ENCODE measurements at regions not wholly inside any gene's neighbourhood (a gene's known extent, or its start where the extent isn't known, plus 50 kb on each side); places are given as distances from the start of the nearest gene placed in this dataset.

DNA sequence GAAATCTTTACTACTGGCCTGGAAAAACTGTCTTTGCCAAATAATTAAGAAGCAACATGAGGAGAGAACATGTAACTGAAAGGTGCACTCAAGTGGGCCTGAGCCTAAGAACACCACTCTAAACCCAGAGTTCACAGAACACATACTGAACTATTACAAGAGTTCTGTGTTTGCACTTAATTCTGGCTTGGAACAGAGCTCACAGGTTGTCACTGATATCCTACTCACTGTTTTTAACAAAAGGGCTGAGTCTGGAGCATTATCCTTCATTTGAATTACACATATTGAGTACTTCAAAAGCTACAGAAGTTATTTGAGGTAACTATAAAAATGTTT is 164.7 kb downstream of the OGFRL1 start (continued):
- no peak for TF ChIP-seq BACH2 (CRISPR knock-in tag; IDR thresholded peaks at IDR 0.05; ENCODE audit: borderline replicate concordance)

DNA sequence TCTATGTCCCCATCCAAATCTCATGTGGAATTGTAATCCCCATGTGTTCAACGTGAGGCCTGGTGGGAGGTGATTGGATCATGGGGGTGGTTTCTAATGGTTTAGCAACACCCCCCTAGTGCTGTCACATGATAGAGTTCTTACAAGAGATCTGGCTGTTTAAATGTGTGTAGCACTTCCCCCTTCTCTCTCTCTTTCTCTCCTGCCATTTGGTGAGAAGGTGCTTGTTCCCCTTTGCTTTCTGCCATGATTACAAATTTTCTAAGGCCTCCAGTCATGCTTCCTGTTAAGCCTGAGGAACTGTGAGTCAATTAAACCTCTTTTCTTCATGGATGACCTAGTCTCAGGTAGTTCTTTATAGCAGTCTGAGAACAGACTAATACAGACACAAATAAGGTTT is 165.4 kb downstream of the OGFRL1 start:
- ATAC-seq = no peak
- TF ChIP-seq, protein P1, sequence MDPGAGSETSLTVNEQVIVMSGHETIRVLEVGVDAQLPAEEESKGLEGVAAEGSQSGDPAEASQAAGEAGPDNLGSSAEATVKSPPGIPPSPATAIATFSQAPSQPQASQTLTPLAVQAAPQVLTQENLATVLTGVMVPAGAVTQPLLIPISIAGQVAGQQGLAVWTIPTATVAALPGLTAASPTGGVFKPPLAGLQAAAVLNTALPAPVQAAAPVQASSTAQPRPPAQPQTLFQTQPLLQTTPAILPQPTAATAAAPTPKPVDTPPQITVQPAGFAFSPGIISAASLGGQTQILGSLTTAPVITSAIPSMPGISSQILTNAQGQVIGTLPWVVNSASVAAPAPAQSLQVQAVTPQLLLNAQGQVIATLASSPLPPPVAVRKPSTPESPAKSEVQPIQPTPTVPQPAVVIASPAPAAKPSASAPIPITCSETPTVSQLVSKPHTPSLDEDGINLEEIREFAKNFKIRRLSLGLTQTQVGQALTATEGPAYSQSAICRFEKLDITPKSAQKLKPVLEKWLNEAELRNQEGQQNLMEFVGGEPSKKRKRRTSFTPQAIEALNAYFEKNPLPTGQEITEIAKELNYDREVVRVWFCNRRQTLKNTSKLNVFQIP (CRISPR knock-in tag; IDR thresholded peaks at IDR 0.05; ENCODE audit: borderline replicate concordance, low read depth) = no peak

DNA sequence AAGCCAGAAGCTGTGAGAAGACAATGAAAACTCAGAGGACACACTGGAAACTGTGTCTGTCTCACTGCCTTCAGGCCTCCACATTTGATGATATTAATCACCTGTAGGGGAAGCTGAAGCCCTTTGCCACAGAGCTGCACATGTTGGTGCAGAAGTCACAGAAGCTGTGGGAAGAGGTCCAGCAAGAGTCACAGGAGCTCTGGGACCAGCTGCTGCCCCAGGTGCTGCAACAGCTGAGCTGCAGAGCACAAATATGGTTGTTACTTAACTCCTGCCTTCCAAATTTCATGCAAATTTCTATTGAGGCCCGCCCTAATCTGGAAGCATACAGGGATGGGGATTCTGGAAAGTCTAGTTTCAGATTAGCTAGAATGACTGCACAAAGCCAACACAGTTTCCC is 169.3 kb downstream of the OGFRL1 start:
- ATAC-seq = no peak
- TF ChIP-seq ISL1 (CRISPR knock-in tag; IDR thresholded peaks at IDR 0.05) = no peak
- TF ChIP-seq, protein P2, sequence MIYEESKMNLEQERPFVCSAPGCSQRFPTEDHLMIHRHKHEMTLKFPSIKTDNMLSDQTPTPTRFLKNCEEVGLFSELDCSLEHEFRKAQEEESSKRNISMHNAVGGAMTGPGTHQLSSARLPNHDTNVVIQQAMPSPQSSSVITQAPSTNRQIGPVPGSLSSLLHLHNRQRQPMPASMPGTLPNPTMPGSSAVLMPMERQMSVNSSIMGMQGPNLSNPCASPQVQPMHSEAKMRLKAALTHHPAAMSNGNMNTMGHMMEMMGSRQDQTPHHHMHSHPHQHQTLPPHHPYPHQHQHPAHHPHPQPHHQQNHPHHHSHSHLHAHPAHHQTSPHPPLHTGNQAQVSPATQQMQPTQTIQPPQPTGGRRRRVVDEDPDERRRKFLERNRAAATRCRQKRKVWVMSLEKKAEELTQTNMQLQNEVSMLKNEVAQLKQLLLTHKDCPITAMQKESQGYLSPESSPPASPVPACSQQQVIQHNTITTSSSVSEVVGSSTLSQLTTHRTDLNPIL (CRISPR knock-in tag; IDR thresholded peaks at IDR 0.05; ENCODE audit: low read depth) = no peak
- no peak for TF ChIP-seq ZNF8 (CRISPR knock-in tag; IDR thresholded peaks at IDR 0.05)
- no peak for TF ChIP-seq OSR1 (CRISPR knock-in tag; IDR thresholded peaks at IDR 0.05)
- no peak for TF ChIP-seq ZNF70 (CRISPR knock-in tag; IDR thresholded peaks at IDR 0.05)
- TF ChIP-seq PPARA (CRISPR knock-in tag; IDR thresholded peaks at IDR 0.05; ENCODE audit: borderline replicate concordance) = no peak
- TF ChIP-seq ZC3H10 (CRISPR knock-in tag; IDR thresholded peaks at IDR 0.05) = no peak
- TF ChIP-seq TCF4 (CRISPR knock-in tag; IDR thresholded peaks at IDR 0.05; ENCODE audit: borderline replicate concordance) = no peak
- no peak for TF ChIP-seq ZFP30 (CRISPR knock-in tag; IDR thresholded peaks at IDR 0.05)
- TF ChIP-seq ZNF565 (CRISPR knock-in tag; conservative IDR thresholded peaks at IDR 0.05; ENCODE audit: low read depth) = no peak
- no peak for TF ChIP-seq GLIS3 (CRISPR knock-in tag; IDR thresholded peaks at IDR 0.05)
- TF ChIP-seq ZFP3 (CRISPR knock-in tag; IDR thresholded peaks at IDR 0.05) = no peak
- no peak for TF ChIP-seq ESRRG (CRISPR knock-in tag; IDR thresholded peaks at IDR 0.05)
- no peak for TF ChIP-seq CSDC2 (CRISPR knock-in tag; IDR thresholded peaks at IDR 0.05)
- no peak for TF ChIP-seq RARB (CRISPR knock-in tag; IDR thresholded peaks at IDR 0.05)
- TF ChIP-seq SNAI2 (CRISPR knock-in tag; IDR thresholded peaks at IDR 0.05) = no peak
- TF ChIP-seq, protein P3, sequence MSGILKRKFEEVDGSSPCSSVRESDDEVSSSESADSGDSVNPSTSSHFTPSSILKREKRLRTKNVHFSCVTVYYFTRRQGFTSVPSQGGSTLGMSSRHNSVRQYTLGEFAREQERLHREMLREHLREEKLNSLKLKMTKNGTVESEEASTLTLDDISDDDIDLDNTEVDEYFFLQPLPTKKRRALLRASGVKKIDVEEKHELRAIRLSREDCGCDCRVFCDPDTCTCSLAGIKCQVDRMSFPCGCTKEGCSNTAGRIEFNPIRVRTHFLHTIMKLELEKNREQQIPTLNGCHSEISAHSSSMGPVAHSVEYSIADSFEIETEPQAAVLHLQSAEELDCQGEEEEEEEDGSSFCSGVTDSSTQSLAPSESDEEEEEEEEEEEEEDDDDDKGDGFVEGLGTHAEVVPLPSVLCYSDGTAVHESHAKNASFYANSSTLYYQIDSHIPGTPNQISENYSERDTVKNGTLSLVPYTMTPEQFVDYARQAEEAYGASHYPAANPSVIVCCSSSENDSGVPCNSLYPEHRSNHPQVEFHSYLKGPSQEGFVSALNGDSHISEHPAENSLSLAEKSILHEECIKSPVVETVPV (CRISPR knock-in tag; IDR thresholded peaks at IDR 0.05) = no peak
- TF ChIP-seq, protein P1 (CRISPR knock-in tag; IDR thresholded peaks at IDR 0.05; ENCODE audit: borderline replicate concordance, low read depth) = no peak

GRCh38 chr6:71459162-71459561 is 170.6 kb downstream of the OGFRL1 start:
- no peak for ATAC-seq
- TF ChIP-seq ARNTL (CRISPR knock-in tag; IDR thresholded peaks at IDR 0.05; ENCODE audit: borderline replicate concordance, low read depth) = no peak
- no peak for TF ChIP-seq SNAI2 (CRISPR knock-in tag; IDR thresholded peaks at IDR 0.05)
- TF ChIP-seq ESRRG (CRISPR knock-in tag; IDR thresholded peaks at IDR 0.05) = no peak
- no peak for TF ChIP-seq ZC3H10 (CRISPR knock-in tag; IDR thresholded peaks at IDR 0.05)
- TF ChIP-seq BACH2 (CRISPR knock-in tag; IDR thresholded peaks at IDR 0.05; ENCODE audit: borderline replicate concordance) = no peak
- TF ChIP-seq CSDC2 (CRISPR knock-in tag; IDR thresholded peaks at IDR 0.05) = no peak
- TF ChIP-seq, protein P4, sequence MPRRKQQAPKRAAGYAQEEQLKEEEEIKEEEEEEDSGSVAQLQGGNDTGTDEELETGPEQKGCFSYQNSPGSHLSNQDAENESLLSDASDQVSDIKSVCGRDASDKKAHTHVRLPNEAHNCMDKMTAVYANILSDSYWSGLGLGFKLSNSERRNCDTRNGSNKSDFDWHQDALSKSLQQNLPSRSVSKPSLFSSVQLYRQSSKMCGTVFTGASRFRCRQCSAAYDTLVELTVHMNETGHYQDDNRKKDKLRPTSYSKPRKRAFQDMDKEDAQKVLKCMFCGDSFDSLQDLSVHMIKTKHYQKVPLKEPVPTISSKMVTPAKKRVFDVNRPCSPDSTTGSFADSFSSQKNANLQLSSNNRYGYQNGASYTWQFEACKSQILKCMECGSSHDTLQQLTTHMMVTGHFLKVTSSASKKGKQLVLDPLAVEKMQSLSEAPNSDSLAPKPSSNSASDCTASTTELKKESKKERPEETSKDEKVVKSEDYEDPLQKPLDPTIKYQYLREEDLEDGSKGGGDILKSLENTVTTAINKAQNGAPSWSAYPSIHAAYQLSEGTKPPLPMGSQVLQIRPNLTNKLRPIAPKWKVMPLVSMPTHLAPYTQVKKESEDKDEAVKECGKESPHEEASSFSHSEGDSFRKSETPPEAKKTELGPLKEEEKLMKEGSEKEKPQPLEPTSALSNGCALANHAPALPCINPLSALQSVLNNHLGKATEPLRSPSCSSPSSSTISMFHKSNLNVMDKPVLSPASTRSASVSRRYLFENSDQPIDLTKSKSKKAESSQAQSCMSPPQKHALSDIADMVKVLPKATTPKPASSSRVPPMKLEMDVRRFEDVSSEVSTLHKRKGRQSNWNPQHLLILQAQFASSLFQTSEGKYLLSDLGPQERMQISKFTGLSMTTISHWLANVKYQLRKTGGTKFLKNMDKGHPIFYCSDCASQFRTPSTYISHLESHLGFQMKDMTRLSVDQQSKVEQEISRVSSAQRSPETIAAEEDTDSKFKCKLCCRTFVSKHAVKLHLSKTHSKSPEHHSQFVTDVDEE (CRISPR knock-in tag; IDR thresholded peaks at IDR 0.05) = no peak

Data from SK-N-SH treated with all-trans-retinoic acid at 6 μM for 48 hours (cell line).